ENCODE measurements at regions not wholly inside any gene's neighbourhood (a gene's known extent, or its start where the extent isn't known, plus 50 kb on each side); places are given as distances from the start of the nearest gene placed in this dataset.

GRCh38 chr12:77681726-77682125 is 149.0 kb upstream of the NAV3 start:
- TF ChIP-seq PAX5 (IDR thresholded peaks at IDR 0.05; ENCODE audit: insufficient read depth, low read length, severe bottlenecking) (no peak), SPI1 (IDR thresholded peaks at IDR 0.05; ENCODE audit: low read depth, low read length) (no peak), POLR2A (IDR thresholded peaks at IDR 0.05; ENCODE audit: low read depth, low read length) (no peak), POLR2AphosphoS5 (IDR thresholded peaks at IDR 0.05; ENCODE audit: low read depth, low read length) (no peak)
